ENCODE measurements at regions not wholly inside any gene's neighbourhood (a gene's known extent, or its start where the extent isn't known, plus 50 kb on each side); places are given as distances from the start of the nearest gene placed in this dataset.

- Histone ChIP-seq H3K4me3 (ENCODE audit: low read depth in 1 of 2, low read length in 2 of 2) (no peak overlapping the region), H3K4me1 (ENCODE audit: insufficient read depth, low read length) (no peaks in the 10 kb centered on the region), H3K9me3 (ENCODE audit: low read length) (no peaks in the 10 kb centered on the region), H3K27ac (ENCODE audit: low read depth, low read length) (no peak overlapping the region), H3K9ac (ENCODE audit: low read length) (no peak overlapping the region), H3K27me3 (ENCODE audit: control insufficient read depth in 1 of 2, insufficient read depth in 2 of 2, low read length in 2 of 2) (peaks cover 0 to 8% of the 10 kb centered on the region in 2 donors), H3K36me3 (ENCODE audit: insufficient read depth, low read length) (no peaks in the 10 kb centered on the region)
These were observed 274.7 kb upstream of the SIX2 start for GRCh38 chr2:45283764-45284620.

DNA sequence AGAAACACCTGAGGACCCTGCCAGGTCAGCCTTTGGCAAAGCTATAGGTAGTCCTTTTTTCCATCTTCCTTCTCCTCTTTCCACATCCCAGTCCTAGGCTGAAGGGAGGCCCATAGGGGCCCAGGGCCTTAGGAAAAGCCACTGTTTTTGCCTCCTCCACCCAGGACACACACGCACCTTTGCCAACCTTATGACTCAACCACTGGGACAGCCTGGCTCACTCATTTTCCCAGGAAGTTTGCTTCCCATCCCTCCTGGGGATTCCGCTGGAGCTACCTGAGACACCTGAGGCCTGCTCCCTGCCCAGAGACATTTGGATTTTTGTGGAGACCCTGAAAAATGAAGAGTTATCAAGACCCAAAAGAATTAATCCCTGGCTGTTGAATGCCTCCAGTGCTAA, 273.4 kb upstream of the SIX2 start:
- Histone ChIP-seq H3K4me3 (ENCODE audit: low read depth in 1 of 2, low read length in 2 of 2) (no peak overlapping the region), H3K27ac (ENCODE audit: low read depth, low read length) (no peak overlapping the region), H3K36me3 (ENCODE audit: insufficient read depth, low read length) (no peaks in the 10 kb centered on the region), H3K4me1 (ENCODE audit: insufficient read depth, low read length) (no peaks in the 10 kb centered on the region), H3K9me3 (ENCODE audit: low read length) (no peaks in the 10 kb centered on the region), H3K27me3 (ENCODE audit: control insufficient read depth in 1 of 2, insufficient read depth in 2 of 2, low read length in 2 of 2) (peaks cover 0 to 8% of the 10 kb centered on the region in 2 donors), H3K9ac (ENCODE audit: low read length) (no peak overlapping the region)

- H3K9ac ChIP-seq (ENCODE audit: low read length), result no peak overlapping the region
- no peak overlapping the region for H3K4me3 ChIP-seq (ENCODE audit: low read depth in 1 of 2, low read length in 2 of 2)
- peaks cover 0 to 8% of the 10 kb centered on the region in 2 donors for H3K27me3 ChIP-seq (ENCODE audit: control insufficient read depth in 1 of 2, insufficient read depth in 2 of 2, low read length in 2 of 2)
- H3K27ac ChIP-seq (ENCODE audit: low read depth, low read length), result no peak overlapping the region
- H3K36me3 ChIP-seq (ENCODE audit: insufficient read depth, low read length), result no peaks in the 10 kb centered on the region
- no peaks in the 10 kb centered on the region for H3K9me3 ChIP-seq (ENCODE audit: low read length)
- no peaks in the 10 kb centered on the region for H3K4me1 ChIP-seq (ENCODE audit: insufficient read depth, low read length)
These were observed 272.1 kb upstream of the SIX2 start for GRCh38 chr2:45281311-45281710.

- H3K9ac ChIP-seq (ENCODE audit: low read length), result no peak overlapping the region
- H3K36me3 ChIP-seq (ENCODE audit: insufficient read depth, low read length), result no peaks in the 10 kb centered on the region
- H3K4me1 ChIP-seq (ENCODE audit: insufficient read depth, low read length), result no peaks in the 10 kb centered on the region
- H3K27ac ChIP-seq (ENCODE audit: low read depth, low read length), result no peak overlapping the region
- H3K9me3 ChIP-seq (ENCODE audit: low read length), result no peaks in the 10 kb centered on the region
- peaks cover 0 to 8% of the 10 kb centered on the region in 2 donors for H3K27me3 ChIP-seq (ENCODE audit: control insufficient read depth in 1 of 2, insufficient read depth in 2 of 2, low read length in 2 of 2)
- H3K4me3 ChIP-seq (ENCODE audit: low read depth in 1 of 2, low read length in 2 of 2), result no peak overlapping the region
These were observed 271.5 kb upstream of the SIX2 start for GRCh38 chr2:45280794-45281193.

GRCh38 chr2:45279356-45279755, 270.1 kb upstream of the SIX2 start:
- Histone ChIP-seq H3K27ac (ENCODE audit: low read depth, low read length) (no peak overlapping the region), H3K9ac (ENCODE audit: low read length) (no peak overlapping the region), H3K4me3 (ENCODE audit: low read depth in 1 of 2, low read length in 2 of 2) (no peak overlapping the region), H3K27me3 (ENCODE audit: control insufficient read depth in 1 of 2, insufficient read depth in 2 of 2, low read length in 2 of 2) (peaks cover 0 to 8% of the 10 kb centered on the region in 2 donors), H3K9me3 (ENCODE audit: low read length) (no peaks in the 10 kb centered on the region), H3K4me1 (ENCODE audit: insufficient read depth, low read length) (no peaks in the 10 kb centered on the region), H3K36me3 (ENCODE audit: insufficient read depth, low read length) (no peaks in the 10 kb centered on the region)

DNA sequence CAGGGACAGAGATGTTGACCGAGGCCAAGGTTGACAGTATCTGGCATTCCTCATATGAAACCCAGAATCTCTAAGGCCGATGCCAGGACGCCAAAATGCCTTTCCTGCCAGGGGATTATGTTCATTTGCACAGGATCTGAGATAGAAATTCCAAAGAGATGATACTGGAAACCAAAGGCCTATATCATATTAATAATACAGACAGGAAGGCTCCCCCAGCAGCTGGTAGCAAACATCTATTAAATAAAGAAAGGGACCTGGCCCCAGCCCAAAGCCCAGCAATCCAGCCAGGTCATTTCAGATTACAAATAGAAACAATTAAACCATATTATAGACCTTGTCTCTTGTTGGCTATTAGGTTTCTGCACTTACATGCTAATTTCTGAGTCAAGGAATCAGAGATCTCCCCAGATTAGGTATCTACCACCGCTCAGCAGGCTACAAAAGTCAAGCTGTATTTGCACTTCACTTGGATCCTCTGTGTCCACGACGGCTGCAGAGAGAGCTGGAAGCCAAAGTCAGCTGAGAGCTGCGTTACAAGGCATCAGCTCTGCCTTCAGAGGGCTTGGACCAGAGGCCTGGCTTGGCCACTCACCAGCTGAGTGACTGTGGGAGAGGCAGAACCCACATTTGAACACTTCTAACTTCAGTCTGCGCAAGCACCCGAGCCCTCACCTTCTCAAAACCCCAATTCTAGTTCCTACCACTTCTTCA, 269.3 kb upstream of the SIX2 start:
- H3K4me1 ChIP-seq (ENCODE audit: insufficient read depth, low read length), result no peaks in the 10 kb centered on the region

DNA sequence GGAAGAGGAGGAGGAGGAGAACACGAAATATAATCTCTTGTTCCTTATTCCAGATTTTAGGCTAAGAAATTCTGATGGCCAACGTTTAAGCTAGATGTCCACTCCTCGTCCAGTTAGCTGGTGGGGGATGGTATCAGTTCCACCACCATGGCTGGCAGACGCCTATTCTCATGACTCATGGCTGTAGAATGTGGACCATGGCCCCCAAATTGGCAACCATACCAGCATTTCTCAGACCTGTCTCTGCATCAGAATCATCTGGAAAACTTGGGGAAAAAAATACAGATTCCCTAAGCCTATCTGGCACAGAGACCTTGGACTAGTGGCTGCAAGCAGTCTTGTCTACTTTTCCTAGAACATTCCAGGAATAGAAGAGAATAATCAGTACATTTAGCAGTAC, 267.7 kb upstream of the SIX2 start:
- no peaks in the 10 kb centered on the region for H3K36me3 ChIP-seq (ENCODE audit: insufficient read depth, low read length)
- no peak overlapping the region for H3K9ac ChIP-seq (ENCODE audit: low read length)
- H3K9me3 ChIP-seq (ENCODE audit: low read length), result no peaks in the 10 kb centered on the region
- H3K27me3 ChIP-seq (ENCODE audit: control insufficient read depth in 1 of 2, insufficient read depth in 2 of 2, low read length in 2 of 2), result no peaks in the 10 kb centered on the region
- H3K4me3 ChIP-seq (ENCODE audit: low read depth in 1 of 2, low read length in 2 of 2), result no peak overlapping the region
- H3K27ac ChIP-seq (ENCODE audit: low read depth, low read length), result no peak overlapping the region
- H3K4me1 ChIP-seq (ENCODE audit: insufficient read depth, low read length), result no peaks in the 10 kb centered on the region

More for the DNA sequence above, 269.3 kb upstream of the SIX2 start:
- no peak overlapping the region for H3K4me3 ChIP-seq (ENCODE audit: low read depth in 1 of 2, low read length in 2 of 2)
- H3K9ac ChIP-seq (ENCODE audit: low read length), result no peak overlapping the region
- no peaks in the 10 kb centered on the region for H3K36me3 ChIP-seq (ENCODE audit: insufficient read depth, low read length)
- no peaks in the 10 kb centered on the region for H3K9me3 ChIP-seq (ENCODE audit: low read length)
- H3K27ac ChIP-seq (ENCODE audit: low read depth, low read length), result no peak overlapping the region
- H3K27me3 ChIP-seq (ENCODE audit: control insufficient read depth in 1 of 2, insufficient read depth in 2 of 2, low read length in 2 of 2), result peaks cover 0 to 8% of the 10 kb centered on the region in 2 donors

DNA sequence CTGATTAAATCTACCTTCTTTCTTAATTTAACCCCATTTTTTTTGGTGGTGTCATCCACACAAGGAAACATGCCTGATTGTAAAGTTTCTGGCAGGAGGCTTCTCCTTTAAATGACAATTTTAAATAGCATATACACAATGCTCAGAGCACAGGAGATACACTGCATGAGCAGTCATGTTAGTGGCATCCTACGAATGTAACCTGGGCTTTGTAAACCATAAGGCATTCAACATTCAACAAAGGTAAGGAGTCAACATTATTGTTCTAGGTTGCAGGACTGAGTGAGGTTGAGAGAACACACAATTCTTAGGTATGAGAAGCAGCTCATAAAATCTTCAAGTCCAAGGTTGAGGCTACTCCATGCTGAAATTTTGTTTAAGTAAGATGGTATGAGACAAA, 266.6 kb upstream of the SIX2 start:
- Histone ChIP-seq H3K4me3 (ENCODE audit: low read depth in 1 of 2, low read length in 2 of 2) (no peak overlapping the region), H3K9ac (ENCODE audit: low read length) (no peak overlapping the region), H3K4me1 (ENCODE audit: insufficient read depth, low read length) (no peaks in the 10 kb centered on the region), H3K9me3 (ENCODE audit: low read length) (no peaks in the 10 kb centered on the region), H3K27ac (ENCODE audit: low read depth, low read length) (no peak overlapping the region), H3K36me3 (ENCODE audit: insufficient read depth, low read length) (no peaks in the 10 kb centered on the region), H3K27me3 (ENCODE audit: control insufficient read depth in 1 of 2, insufficient read depth in 2 of 2, low read length in 2 of 2) (no peaks in the 10 kb centered on the region)

DNA sequence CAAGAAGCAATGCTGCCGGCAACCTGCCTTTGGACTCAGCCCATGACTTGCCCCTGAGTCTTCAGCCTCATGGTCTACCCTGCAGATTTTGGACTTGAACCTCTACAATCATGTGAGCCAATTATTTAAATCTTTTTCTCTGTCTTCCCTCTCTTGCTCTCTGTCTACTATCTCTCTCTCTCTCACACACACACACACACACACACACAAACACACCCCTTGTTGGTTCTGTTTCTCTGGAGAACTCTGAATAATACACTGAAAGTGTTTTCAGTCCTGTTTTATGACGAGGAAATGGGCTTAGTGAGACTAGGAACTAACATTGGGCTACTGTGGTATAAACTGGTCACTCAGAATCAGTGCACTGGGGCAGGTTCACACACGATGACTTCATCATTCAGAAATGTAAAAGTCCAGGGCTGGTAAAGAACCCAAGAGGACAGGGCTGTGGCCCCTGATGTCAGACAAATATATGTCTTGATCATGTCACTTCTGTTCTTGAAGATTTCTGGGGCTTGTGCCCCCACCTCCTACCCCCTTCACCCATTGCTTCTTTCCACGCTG, 266.1 kb upstream of the SIX2 start:
- Histone ChIP-seq H3K4me1 (ENCODE audit: insufficient read depth, low read length) (no peaks in the 10 kb centered on the region), H3K9me3 (ENCODE audit: low read length) (no peaks in the 10 kb centered on the region), H3K4me3 (ENCODE audit: low read depth in 1 of 2, low read length in 2 of 2) (no peak overlapping the region), H3K27me3 (ENCODE audit: control insufficient read depth in 1 of 2, insufficient read depth in 2 of 2, low read length in 2 of 2) (no peaks in the 10 kb centered on the region), H3K9ac (ENCODE audit: low read length) (no peak overlapping the region), H3K36me3 (ENCODE audit: insufficient read depth, low read length) (no peaks in the 10 kb centered on the region), H3K27ac (ENCODE audit: low read depth, low read length) (no peak overlapping the region)

- Histone ChIP-seq H3K4me1 (ENCODE audit: insufficient read depth, low read length) (no peaks in the 10 kb centered on the region), H3K27me3 (ENCODE audit: control insufficient read depth in 1 of 2, insufficient read depth in 2 of 2, low read length in 2 of 2) (no peaks in the 10 kb centered on the region), H3K4me3 (ENCODE audit: low read depth in 1 of 2, low read length in 2 of 2) (no peak overlapping the region), H3K9ac (ENCODE audit: low read length) (no peak overlapping the region), H3K27ac (ENCODE audit: low read depth, low read length) (no peak overlapping the region), H3K9me3 (ENCODE audit: low read length) (no peaks in the 10 kb centered on the region), H3K36me3 (ENCODE audit: insufficient read depth, low read length) (no peaks in the 10 kb centered on the region)
These were observed 265.1 kb upstream of the SIX2 start for GRCh38 chr2:45274250-45274926.
